ENCODE measurements at regions not wholly inside any gene's neighbourhood (a gene's known extent, or its start where the extent isn't known, plus 50 kb on each side); places are given as distances from the start of the nearest gene placed in this dataset.

- DNase-seq: no peak
Measured at GRCh38 chr12:82029936-82030335, 270.8 kb upstream of the PPFIA2 start.

- DNase-seq: no peak
Measured at GRCh38 chr12:82028772-82029171, 269.6 kb upstream of the PPFIA2 start.

- no peak for DNase-seq
Measured at GRCh38 chr12:82027612-82028011, 268.5 kb upstream of the PPFIA2 start.

- DNase-seq: no peak
Measured at GRCh38 chr12:82025462-82025861, 266.3 kb upstream of the PPFIA2 start.

GRCh38 chr12:82019533-82019932, 260.4 kb upstream of the PPFIA2 start:
- DNase-seq: no peak

- no peak for DNase-seq
Measured at GRCh38 chr12:82015623-82016347, 256.6 kb upstream of the PPFIA2 start.

GRCh38 chr12:82012176-82012575, 253.0 kb upstream of the PPFIA2 start:
- no peak for DNase-seq

GRCh38 chr12:82009524-82009923, 250.4 kb upstream of the PPFIA2 start:
- DNase-seq: no peak

- DNase-seq: no peak
Measured at GRCh38 chr12:82008251-82008650, 249.1 kb upstream of the PPFIA2 start.

- no peak for DNase-seq
Measured at GRCh38 chr12:81998761-81999378, 239.7 kb upstream of the PPFIA2 start.

GRCh38 chr12:81992461-81992860, 233.3 kb upstream of the PPFIA2 start:
- DNase-seq: peak; percentile 6

GRCh38 chr12:81991868-81992267, 232.7 kb upstream of the PPFIA2 start:
- DNase-seq: no peak

- no peak for DNase-seq
Measured at GRCh38 chr12:81988362-81988761, 229.2 kb upstream of the PPFIA2 start.

- DNase-seq: no peak
Measured at GRCh38 chr12:81987371-81987770, 228.2 kb upstream of the PPFIA2 start.

GRCh38 chr12:81976661-81977060, 217.5 kb upstream of the PPFIA2 start:
- no peak for DNase-seq

GRCh38 chr12:81974762-81975161, 215.6 kb upstream of the PPFIA2 start:
- no peak for DNase-seq

GRCh38 chr12:81968421-81968820, 209.3 kb upstream of the PPFIA2 start:
- no peak for DNase-seq

GRCh38 chr12:81963636-81964035, 204.5 kb upstream of the PPFIA2 start:
- DNase-seq: no peak

GRCh38 chr12:81963026-81963425, 203.9 kb upstream of the PPFIA2 start:
- DNase-seq: no peak

GRCh38 chr12:81962126-81962856, 203.1 kb upstream of the PPFIA2 start:
- no peak for DNase-seq

- DNase-seq: no peak
Measured at GRCh38 chr12:81958406-81958805, 199.3 kb upstream of the PPFIA2 start.

GRCh38 chr12:81957631-81958030, 198.5 kb upstream of the PPFIA2 start:
- no peak for DNase-seq

GRCh38 chr12:81956468-81956860, 197.3 kb upstream of the PPFIA2 start:
- DNase-seq: no peak

GRCh38 chr12:81953541-81953940, 194.4 kb upstream of the PPFIA2 start:
- DNase-seq: no peak
